ENCODE measurements at regions not wholly inside any gene's neighbourhood (a gene's known extent, or its start where the extent isn't known, plus 50 kb on each side); places are given as distances from the start of the nearest gene placed in this dataset.

- no peaks in the 10 kb centered on the region for H3K36me3 Mint-ChIP-seq (ENCODE audit: insufficient read depth in 2 of 2)
- H3K4me1 Mint-ChIP-seq (ENCODE audit: low read depth): no peaks in the 10 kb centered on the region
- H3K4me3 Mint-ChIP-seq: no peak overlapping the region
- ATAC-seq (replicated peaks in 1 of 2) (no peak), DNase-seq (no peak)
- no peaks in the 10 kb centered on the region for H3K9me3 Mint-ChIP-seq
- peaks cover 15% of the 10 kb centered on the region for H3K27me3 Mint-ChIP-seq (ENCODE audit: low read depth)
- H3K27ac Mint-ChIP-seq: no peak overlapping the region
Observed at GRCh38 chr5:2170761-2171160, 288.0 kb upstream of the IRX4 start.

- ATAC-seq (replicated peaks in 1 of 2): no peak
Observed at GRCh38 chr5:2169850-2170760, 287.4 kb upstream of the IRX4 start.

GRCh38 chr5:2169430-2169808 lies 286.7 kb upstream of the IRX4 start:
- Mint-ChIP-seq H3K36me3 (ENCODE audit: insufficient read depth in 2 of 2) (no peaks in the 10 kb centered on the region), H3K4me1 (ENCODE audit: low read depth) (no peaks in the 10 kb centered on the region), H3K27me3 (ENCODE audit: low read depth) (peaks cover 11% of the 10 kb centered on the region), H3K9me3 (no peaks in the 10 kb centered on the region), H3K4me3 (no peak overlapping the region), H3K27ac (no peak overlapping the region)
- no peak for DNase-seq
- no peak for ATAC-seq (replicated peaks in 1 of 2)

More at GRCh38 chr5:2169850-2170760, 287.4 kb upstream of the IRX4 start:
- Mint-ChIP-seq H3K27me3 (ENCODE audit: low read depth) (peaks cover 15% of the 10 kb centered on the region), H3K4me3 (no peak overlapping the region), H3K27ac (no peak overlapping the region), H3K36me3 (ENCODE audit: insufficient read depth in 2 of 2) (no peaks in the 10 kb centered on the region), H3K9me3 (no peaks in the 10 kb centered on the region), H3K4me1 (ENCODE audit: low read depth) (no peaks in the 10 kb centered on the region)
- DNase-seq: no peak

- Mint-ChIP-seq H3K9me3 (no peaks in the 10 kb centered on the region), H3K4me1 (ENCODE audit: low read depth) (no peaks in the 10 kb centered on the region), H3K27me3 (ENCODE audit: low read depth) (peaks cover 9% of the 10 kb centered on the region), H3K4me3 (no peak overlapping the region), H3K27ac (no peak overlapping the region), H3K36me3 (ENCODE audit: insufficient read depth in 2 of 2) (no peaks in the 10 kb centered on the region)
- ATAC-seq (replicated peaks in 1 of 2) (no peak), DNase-seq (no peak)
Observed at GRCh38 chr5:2168601-2169429, 286.1 kb upstream of the IRX4 start.

- ATAC-seq (replicated peaks in 1 of 2) (no peak), DNase-seq (no peak)
- no peak overlapping the region for H3K4me3 Mint-ChIP-seq
- H3K4me1 Mint-ChIP-seq (ENCODE audit: low read depth): no peaks in the 10 kb centered on the region
- H3K9me3 Mint-ChIP-seq: no peaks in the 10 kb centered on the region
- H3K27ac Mint-ChIP-seq: no peak overlapping the region
- H3K36me3 Mint-ChIP-seq (ENCODE audit: insufficient read depth in 2 of 2): no peaks in the 10 kb centered on the region
- H3K27me3 Mint-ChIP-seq (ENCODE audit: low read depth): no peaks in the 10 kb centered on the region
Observed at GRCh38 chr5:2167671-2168070, 284.9 kb upstream of the IRX4 start.

- no peak overlapping the region for H3K4me3 Mint-ChIP-seq
- no peak overlapping the region for H3K27ac Mint-ChIP-seq
- no peaks in the 10 kb centered on the region for H3K27me3 Mint-ChIP-seq (ENCODE audit: low read depth)
- no peaks in the 10 kb centered on the region for H3K4me1 Mint-ChIP-seq (ENCODE audit: low read depth)
- no peak for ATAC-seq (replicated peaks in 1 of 2)
- H3K9me3 Mint-ChIP-seq: no peaks in the 10 kb centered on the region
- no peaks in the 10 kb centered on the region for H3K36me3 Mint-ChIP-seq (ENCODE audit: insufficient read depth in 2 of 2)
- no peak for DNase-seq
Observed at GRCh38 chr5:2166979-2167377, 284.3 kb upstream of the IRX4 start.

GRCh38 chr5:2166306-2166978 lies 283.7 kb upstream of the IRX4 start:
- DNase-seq (no peak), ATAC-seq (replicated peaks in 1 of 2) (no peak)
- Mint-ChIP-seq H3K4me1 (ENCODE audit: low read depth) (no peaks in the 10 kb centered on the region), H3K36me3 (ENCODE audit: insufficient read depth in 2 of 2) (no peaks in the 10 kb centered on the region), H3K27ac (no peak overlapping the region), H3K27me3 (ENCODE audit: low read depth) (no peaks in the 10 kb centered on the region), H3K9me3 (peaks cover 0 to under 1% of the 10 kb centered on the region in 2 donors), H3K4me3 (no peak overlapping the region)

GRCh38 chr5:2165615-2166305 lies 283.0 kb upstream of the IRX4 start:
- ATAC-seq (replicated peaks in 1 of 2) (no peak), DNase-seq (no peak)
- Mint-ChIP-seq H3K4me3 (no peak overlapping the region), H3K36me3 (ENCODE audit: insufficient read depth in 2 of 2) (no peaks in the 10 kb centered on the region), H3K9me3 (peaks cover 0 to 1% of the 10 kb centered on the region in 2 donors), H3K4me1 (ENCODE audit: low read depth) (no peaks in the 10 kb centered on the region), H3K27me3 (ENCODE audit: low read depth) (no peaks in the 10 kb centered on the region), H3K27ac (no peak overlapping the region)

GRCh38 chr5:2165203-2165602 lies 282.5 kb upstream of the IRX4 start:
- no peak overlapping the region for H3K4me3 Mint-ChIP-seq

GRCh38 chr5:2164586-2164985 lies 281.9 kb upstream of the IRX4 start:
- ATAC-seq (replicated peaks in 1 of 2) (no peak), DNase-seq (no peak)
- Mint-ChIP-seq H3K4me1 (ENCODE audit: low read depth) (no peaks in the 10 kb centered on the region), H3K27me3 (ENCODE audit: low read depth) (no peaks in the 10 kb centered on the region), H3K4me3 (no peak overlapping the region), H3K9me3 (peaks cover 0 to 1% of the 10 kb centered on the region in 2 donors), H3K27ac (no peak overlapping the region), H3K36me3 (ENCODE audit: insufficient read depth in 2 of 2) (no peaks in the 10 kb centered on the region)

More at GRCh38 chr5:2165203-2165602, 282.5 kb upstream of the IRX4 start:
- DNase-seq: no peak
- Mint-ChIP-seq H3K9me3 (peaks cover 0 to 1% of the 10 kb centered on the region in 2 donors), H3K27me3 (ENCODE audit: low read depth) (no peaks in the 10 kb centered on the region), H3K36me3 (ENCODE audit: insufficient read depth in 2 of 2) (no peaks in the 10 kb centered on the region), H3K4me1 (ENCODE audit: low read depth) (no peaks in the 10 kb centered on the region), H3K27ac (no peak overlapping the region)
- ATAC-seq (replicated peaks in 1 of 2): no peak

GRCh38 chr5:2163940-2164490 lies 281.3 kb upstream of the IRX4 start:
- Mint-ChIP-seq H3K4me1 (ENCODE audit: low read depth) (no peaks in the 10 kb centered on the region), H3K9me3 (peaks cover 0 to 1% of the 10 kb centered on the region in 2 donors), H3K27ac (no peak overlapping the region), H3K36me3 (ENCODE audit: insufficient read depth in 2 of 2) (no peaks in the 10 kb centered on the region), H3K4me3 (no peak overlapping the region), H3K27me3 (ENCODE audit: low read depth) (no peaks in the 10 kb centered on the region)
- no peak for ATAC-seq (replicated peaks in 1 of 2)
- DNase-seq: no peak

- Mint-ChIP-seq H3K4me1 (ENCODE audit: low read depth) (no peaks in the 10 kb centered on the region), H3K27me3 (ENCODE audit: low read depth) (no peaks in the 10 kb centered on the region), H3K9me3 (peaks cover 0 to 1% of the 10 kb centered on the region in 2 donors), H3K36me3 (ENCODE audit: insufficient read depth in 2 of 2) (no peaks in the 10 kb centered on the region), H3K27ac (no peak overlapping the region), H3K4me3 (no peak overlapping the region)
- ATAC-seq (replicated peaks in 1 of 2) (no peak), DNase-seq (no peak)
Observed at GRCh38 chr5:2163060-2163856, 280.5 kb upstream of the IRX4 start.
